ENCODE measurements at regions not wholly inside any gene's neighbourhood (a gene's known extent, or its start where the extent isn't known, plus 50 kb on each side); places are given as distances from the start of the nearest gene placed in this dataset.

- DNase-seq, result no peak
Measured at GRCh38 chr19:29400917-29401711, 124.7 kb upstream of the VSTM2B start.

GRCh38 chr19:29401712-29402421 lies 123.9 kb upstream of the VSTM2B start:
- no peak for DNase-seq

- DNase-seq, result no peak
Measured at GRCh38 chr19:29402563-29402962, 123.2 kb upstream of the VSTM2B start.

GRCh38 chr19:29404015-29404414 lies 121.8 kb upstream of the VSTM2B start:
- peak; percentile 43 for DNase-seq

- DNase-seq, result peak; percentile 84
Measured at GRCh38 chr19:29404951-29405727, 120.7 kb upstream of the VSTM2B start.

- DNase-seq, result no peak
Measured at GRCh38 chr19:29405728-29405995, 120.1 kb upstream of the VSTM2B start.

GRCh38 chr19:29409076-29409862 lies 116.5 kb upstream of the VSTM2B start:
- DNase-seq, result no peak

- no peak for DNase-seq
Measured at GRCh38 chr19:29410601-29411000, 115.2 kb upstream of the VSTM2B start.

- no peak for DNase-seq
Measured at GRCh38 chr19:29411113-29411581, 114.6 kb upstream of the VSTM2B start.

- DNase-seq, result no peak
Measured at GRCh38 chr19:29413435-29413834, 112.4 kb upstream of the VSTM2B start.

- DNase-seq, result no peak
Measured at GRCh38 chr19:29415507-29415906, 110.3 kb upstream of the VSTM2B start.

GRCh38 chr19:29417048-29417447 lies 108.7 kb upstream of the VSTM2B start:
- no peak for DNase-seq

- DNase-seq, result no peak
Measured at GRCh38 chr19:29418201-29418600, 107.6 kb upstream of the VSTM2B start.

- no peak for DNase-seq
Measured at GRCh38 chr19:29420065-29420464, 105.7 kb upstream of the VSTM2B start.

- DNase-seq, result no peak
Measured at GRCh38 chr19:29420482-29421195, 105.2 kb upstream of the VSTM2B start.

GRCh38 chr19:29421196-29421545 lies 104.6 kb upstream of the VSTM2B start:
- no peak for DNase-seq

- DNase-seq, result no peak
Measured at GRCh38 chr19:29422047-29422446, 103.7 kb upstream of the VSTM2B start.

- no peak for DNase-seq
Measured at GRCh38 chr19:29422486-29423085, 103.2 kb upstream of the VSTM2B start.

GRCh38 chr19:29428071-29428470 lies 97.7 kb upstream of the VSTM2B start:
- DNase-seq, result peak; percentile 94

GRCh38 chr19:29429021-29429420 lies 96.8 kb upstream of the VSTM2B start:
- DNase-seq, result no peak

- no peak for DNase-seq
Measured at GRCh38 chr19:29429581-29429980, 96.2 kb upstream of the VSTM2B start.

GRCh38 chr19:29431332-29431731 lies 94.5 kb upstream of the VSTM2B start:
- no peak for DNase-seq

Measured in NCI-H526 treated with DMSO at 0.1 percent for 48 hours (cell line).